OCI-LY1 (cell line): ENCODE measurements at regions not wholly inside any gene's neighbourhood (a gene's known extent, or its start where the extent isn't known, plus 50 kb on each side); places are given as distances from the start of the nearest gene placed in this dataset.
"Not testable (repeated sequence)": the region's sequence is repeated elsewhere in the genome, so short reads cannot be mapped to it uniquely, and the experiment has no call there.

Experiments
- CTCF ChIP-seq: fragments of 200-600 bp; sonication (generic), shearing (Covaris generic); IDR thresholded peaks from 2 replicates; pipeline ENCODE4 v1.5.1; 2017; ENCODE audit warnings: mild to moderate bottlenecking, antibody characterized with exemption, low read length, moderate library complexity, mixed read lengths
- EZH2 ChIP-seq: fragments of 200-600 bp; sonication (generic), shearing (Covaris generic); IDR thresholded peaks from 2 replicates; pipeline ENCODE4 v1.8.0; 2017; ENCODE audit warnings: borderline replicate concordance, mixed run types, mild to moderate bottlenecking, antibody characterized with exemption, low read length, moderate library complexity, mixed read lengths

GRCh38 chr4:3967204-3967603 lies 201.0 kb downstream of the ADRA2C start:
- TF ChIP-seq CTCF, EZH2: not testable (repeated sequence)
